CD14-positive monocyte (primary cell): ENCODE measurements at regions not wholly inside any gene's neighbourhood (a gene's known extent, or its start where the extent isn't known, plus 50 kb on each side); places are given as distances from the start of the nearest gene placed in this dataset.

Experiments used
- DNase-seq, 3 donors: peaks; one replicate each; pipeline ENCODE4 v3.0.0-alpha.2; 2011 to 2022
- H2AFZ ChIP-seq: 2 replicates; pipeline ENCODE4 v1.6.0; 2012; ENCODE audit warnings: mild to moderate bottlenecking, low read depth, low read length, inconsistent platforms; ENCODE audit not compliant: insufficient read depth, poor library complexity, severe bottlenecking
- H3K27ac ChIP-seq, 2 donors: 1 replicate in 1 of 2; 2 replicates in 1 of 2; pipeline ENCODE4 v1.5.1; 2012 to 2013; ENCODE audit warnings: low read length in 2 of 2, control low read depth in 1 of 2, inconsistent platforms in 1 of 2, low read depth in 1 of 2, mild to moderate bottlenecking in 1 of 2
- H3K27me3 ChIP-seq, 2 donors: one replicate each; pipeline versions ENCODE4 v1.6.0 to v1.6.1; 2011 to 2013; ENCODE audit warnings: low read length in 2 of 2; ENCODE audit not compliant: control insufficient read depth in 2 of 2, insufficient read depth in 2 of 2
- H3K36me3 ChIP-seq, 2 donors: replicated peaks in 1 of 2; 1 replicate in 1 of 2; 2 replicates in 1 of 2; pipeline versions ENCODE4 v1.5.1 to v1.6.1; 2012 to 2013; ENCODE audit warnings: low read length in 2 of 2, control low read depth in 1 of 2, inconsistent platforms in 1 of 2, mild to moderate bottlenecking in 1 of 2; ENCODE audit not compliant: insufficient read depth in 2 of 2, control insufficient read depth in 1 of 2
- H3K4me1 ChIP-seq, 2 donors: 1 replicate in 1 of 2; 2 replicates in 1 of 2; pipeline versions ENCODE4 v1.5.1 to v1.6.1; 2012 to 2013; ENCODE audit warnings: low read length in 2 of 2, control low read depth in 1 of 2, inconsistent platforms in 1 of 2, mild to moderate bottlenecking in 1 of 2, moderate library complexity in 1 of 2; ENCODE audit not compliant: insufficient read depth in 2 of 2, control insufficient read depth in 1 of 2
- H3K4me2 ChIP-seq: replicated peaks from 2 replicates; pipeline ENCODE3; 2012; ENCODE audit warnings: low read length, moderate library complexity, mild to moderate bottlenecking; ENCODE audit not compliant: poor library complexity, severe bottlenecking; ENCODE audit errors: extremely low read depth
- H3K4me3 ChIP-seq, 3 experiments: fragments of 200-600 bp in 1 of 3; sonication (generic) in 1 of 3; replicated peaks in 1 of 3; 1 replicate in 2 of 3; 2 replicates in 1 of 3; pipeline ENCODE4 v1.5.1; 2011 to 2013; ENCODE audit warnings: low read length in 3 of 3, mild to moderate bottlenecking in 3 of 3, control low read depth in 2 of 3, low read depth in 2 of 3, inconsistent platforms in 1 of 3, moderate library complexity in 1 of 3
- H3K79me2 ChIP-seq: 2 replicates; pipeline ENCODE4 v1.6.0; 2012; ENCODE audit warnings: mild to moderate bottlenecking, control low read depth, inconsistent platforms, low read length, moderate library complexity; ENCODE audit not compliant: insufficient read depth
- H3K9ac ChIP-seq: 2 replicates; pipeline ENCODE4 v1.6.0; 2017; ENCODE audit warnings: low read length, mild to moderate bottlenecking; ENCODE audit not compliant: insufficient read depth, poor library complexity, severe bottlenecking
- H3K9me3 ChIP-seq, 2 donors: replicated peaks in 1 of 2; 1 replicate in 1 of 2; 2 replicates in 1 of 2; pipeline versions ENCODE4 v1.5.1 to v1.6.1; 2012 to 2013; ENCODE audit warnings: low read length in 2 of 2, control low read depth in 1 of 2; ENCODE audit not compliant: control insufficient read depth in 1 of 2, insufficient read depth in 1 of 2
- H4K20me1 ChIP-seq: 2 replicates; pipeline ENCODE4 v1.6.0; 2012; ENCODE audit warnings: mild to moderate bottlenecking, low read length, control low read depth, moderate library complexity; ENCODE audit not compliant: insufficient read depth
- H3K27ac Mint-ChIP-seq, 7 donors: one replicate each; pipeline ENCODE4 v1.8.0; 2020; ENCODE audit warnings: mild to moderate bottlenecking in 7 of 7, mixed read lengths in 7 of 7, moderate library complexity in 6 of 7, inconsistent platforms in 2 of 7
- H3K27me3 Mint-ChIP-seq, 3 donors: one replicate each; pipeline ENCODE4 v1.8.0; 2021 to 2022; ENCODE audit warnings: low read depth in 3 of 3, mild to moderate bottlenecking in 3 of 3, mixed read lengths in 3 of 3, moderate library complexity in 3 of 3, inconsistent platforms in 1 of 3
- H3K36me3 Mint-ChIP-seq, 2 donors: one replicate each; pipeline ENCODE4 v1.8.0; 2020; ENCODE audit warnings: mixed read lengths in 2 of 2, inconsistent platforms in 1 of 2, mild to moderate bottlenecking in 1 of 2
- H3K4me1 Mint-ChIP-seq: one replicate; pipeline ENCODE4 v1.8.0; 2020; ENCODE audit warnings: mild to moderate bottlenecking, mixed read lengths
- H3K4me3 Mint-ChIP-seq, 2 donors: one replicate each; pipeline ENCODE4 v1.8.0; 2020; ENCODE audit warnings: mild to moderate bottlenecking in 2 of 2, mixed read lengths in 2 of 2, moderate library complexity in 1 of 2
- H3K9me3 Mint-ChIP-seq, 7 donors: one replicate each; pipeline ENCODE4 v1.8.0; 2020 to 2022; ENCODE audit warnings: mixed read lengths in 7 of 7, mild to moderate bottlenecking in 6 of 7, moderate library complexity in 6 of 7, inconsistent platforms in 2 of 7
- WGBS: methylation state at CpG from one replicate; pipeline ENCODE4 v1.1.5; 2013; ENCODE audit warnings: missing lambda C conversion rate; ENCODE audit not compliant: insufficient coverage; 5-methylcytosine and 5-hydroxymethylcytosine counted together
- intact Hi-C, 2 donors: fragments of 100-400 bp; cut with micrococcal nuclease; formaldehyde crosslinking; loops; one replicate each; pipeline versions ENCODE4 v1.15.0 to v1.15.1; 2023
- TF ChIP-seq, protein P1 (sequence below): fragments of 200-600 bp; IDR thresholded peaks from one replicate; pipeline ENCODE4 v1.8.0; 2022; ENCODE audit warnings: antibody characterized with exemption, mild to moderate bottlenecking

DNA sequence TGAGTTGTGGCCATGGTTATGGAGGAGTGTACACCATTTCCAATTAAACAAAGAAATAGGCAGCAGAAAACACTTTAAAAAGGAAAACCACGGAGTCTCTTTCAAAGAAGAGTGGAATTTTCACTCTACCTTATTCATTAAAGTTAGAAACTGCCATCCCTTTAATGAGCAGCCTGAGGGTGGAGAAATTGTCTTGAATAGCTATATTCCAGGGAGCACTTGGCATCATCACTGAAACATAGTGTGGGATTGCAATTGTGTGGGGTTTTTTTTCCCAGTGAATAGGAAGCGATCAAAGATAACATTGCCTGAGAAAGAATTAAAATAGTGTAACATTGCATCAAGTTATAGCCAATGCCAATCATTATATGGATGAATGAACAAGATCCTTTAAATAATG lies 191.6 kb downstream of the TEX36 start:
- intact Hi-C loops, result no loop called here
- Histone ChIP-seq H3K9me3 (no peaks in the 10 kb centered on the region), H3K79me2 (no peaks in the 10 kb centered on the region), H3K36me3 (no peaks in the 10 kb centered on the region), H3K27me3 (no peaks in the 10 kb centered on the region), H2AFZ (no peak overlapping the region), H3K4me1 (no peaks in the 10 kb centered on the region), H3K4me3 (no peak overlapping the region), H3K9ac (no peak overlapping the region), H3K4me2 (no peak overlapping the region), H3K27ac (no peak overlapping the region), H4K20me1 (no peaks in the 10 kb centered on the region)
- WGBS, result no CpG with 5 or more reads among the region's 2 CpGs
- H3K27me3 Mint-ChIP-seq, result peaks cover 0 to 4% (median 0%) of the 10 kb centered on the region in 3 donors
- no peak overlapping the region for H3K27ac Mint-ChIP-seq
- H3K4me1 Mint-ChIP-seq, result no peaks in the 10 kb centered on the region
- DNase-seq, result no peak
- H3K4me3 Mint-ChIP-seq, result no peak overlapping the region
- TF ChIP-seq, protein P1, sequence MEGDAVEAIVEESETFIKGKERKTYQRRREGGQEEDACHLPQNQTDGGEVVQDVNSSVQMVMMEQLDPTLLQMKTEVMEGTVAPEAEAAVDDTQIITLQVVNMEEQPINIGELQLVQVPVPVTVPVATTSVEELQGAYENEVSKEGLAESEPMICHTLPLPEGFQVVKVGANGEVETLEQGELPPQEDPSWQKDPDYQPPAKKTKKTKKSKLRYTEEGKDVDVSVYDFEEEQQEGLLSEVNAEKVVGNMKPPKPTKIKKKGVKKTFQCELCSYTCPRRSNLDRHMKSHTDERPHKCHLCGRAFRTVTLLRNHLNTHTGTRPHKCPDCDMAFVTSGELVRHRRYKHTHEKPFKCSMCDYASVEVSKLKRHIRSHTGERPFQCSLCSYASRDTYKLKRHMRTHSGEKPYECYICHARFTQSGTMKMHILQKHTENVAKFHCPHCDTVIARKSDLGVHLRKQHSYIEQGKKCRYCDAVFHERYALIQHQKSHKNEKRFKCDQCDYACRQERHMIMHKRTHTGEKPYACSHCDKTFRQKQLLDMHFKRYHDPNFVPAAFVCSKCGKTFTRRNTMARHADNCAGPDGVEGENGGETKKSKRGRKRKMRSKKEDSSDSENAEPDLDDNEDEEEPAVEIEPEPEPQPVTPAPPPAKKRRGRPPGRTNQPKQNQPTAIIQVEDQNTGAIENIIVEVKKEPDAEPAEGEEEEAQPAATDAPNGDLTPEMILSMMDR, result no peak
- no peaks in the 10 kb centered on the region for H3K36me3 Mint-ChIP-seq
- H3K9me3 Mint-ChIP-seq, result peaks cover 0 to 3% (median 0%) of the 10 kb centered on the region in 7 donors

DNA sequence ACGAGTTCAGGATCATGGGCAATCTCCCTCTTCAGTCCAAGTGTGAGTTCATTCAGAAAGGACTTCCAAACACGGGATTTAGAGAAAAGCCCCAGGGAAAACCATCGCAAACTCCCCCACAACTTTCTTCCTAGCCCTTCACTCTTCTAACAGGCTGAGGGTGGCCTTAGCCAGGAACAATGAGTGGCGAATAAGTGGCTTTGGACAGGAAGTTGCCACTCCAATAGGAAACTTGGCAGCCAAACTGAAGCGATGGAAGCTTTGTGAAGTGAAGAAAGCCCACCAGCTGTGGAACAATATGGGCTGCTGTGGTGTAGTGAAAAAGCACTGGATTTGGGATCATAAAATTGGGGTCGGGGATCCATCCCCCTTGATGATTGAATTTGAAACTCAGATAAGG lies 193.2 kb downstream of the TEX36 start:
- no peaks in the 10 kb centered on the region for H3K4me1 ChIP-seq
- 86% methylated on average over 2 of the region's 6 CpGs for WGBS
- H3K9me3 Mint-ChIP-seq, result peaks cover 0 to 3% (median 0%) of the 10 kb centered on the region in 7 donors
- no peak for DNase-seq
- H3K27ac ChIP-seq, result no peak overlapping the region
- H3K4me2 ChIP-seq, result no peak overlapping the region
- H3K27me3 Mint-ChIP-seq, result peaks cover 0 to 4% (median 0%) of the 10 kb centered on the region in 3 donors
- intact Hi-C loops, result no loop called here
- no peaks in the 10 kb centered on the region for H3K9me3 ChIP-seq
- H3K4me3 ChIP-seq, result no peak overlapping the region
- TF ChIP-seq, protein P1, result no peak
- no peak overlapping the region for H3K4me3 Mint-ChIP-seq
- no peak overlapping the region for H3K27ac Mint-ChIP-seq
- no peaks in the 10 kb centered on the region for H4K20me1 ChIP-seq
- no peaks in the 10 kb centered on the region for H3K27me3 ChIP-seq
- H3K36me3 ChIP-seq, result no peaks in the 10 kb centered on the region
- H3K4me1 Mint-ChIP-seq, result no peaks in the 10 kb centered on the region
- H3K36me3 Mint-ChIP-seq, result no peaks in the 10 kb centered on the region
- no peaks in the 10 kb centered on the region for H3K79me2 ChIP-seq
- no peak overlapping the region for H3K9ac ChIP-seq
- no peak overlapping the region for H2AFZ ChIP-seq
